Breast epithelium (tissue), 4 donors: ENCODE measurements at regions not wholly inside any gene's neighbourhood (a gene's known extent, or its start where the extent isn't known, plus 50 kb on each side); places are given as distances from the start of the nearest gene placed in this dataset.

Experiments
- DNase-seq, 2 donors: peaks; one replicate each; pipeline ENCODE4 v3.0.0-alpha.2; 2019; ENCODE audit warnings: low spot score in 2 of 2
- H3K27ac ChIP-seq, 2 donors: fragments of 200-600 bp; sonication (generic) in 1 of 2; one replicate each; pipeline ENCODE4 v1.5.1; 2016 to 2019; ENCODE audit warnings: mild to moderate bottlenecking in 1 of 2
- H3K27me3 ChIP-seq, 2 donors: fragments of 200-600 bp; sonication (generic) in 1 of 2; one replicate each; pipeline versions ENCODE4 v1.5.1 to v1.6.0; 2017 to 2019; ENCODE audit warnings: control low read depth in 1 of 2, mild to moderate bottlenecking in 1 of 2
- H3K36me3 ChIP-seq: fragments of 200-600 bp; one replicate; pipeline ENCODE4 v1.5.1; 2019
- H3K4me1 ChIP-seq, 2 donors: fragments of 200-600 bp; sonication (generic); one replicate each; pipeline ENCODE4 v1.5.1; 2016 to 2019; ENCODE audit warnings: control low read depth in 1 of 2
- H3K4me3 ChIP-seq, 3 donors: fragments of 200-600 bp; sonication (generic); 1 replicate in 2 of 3; 2 replicates in 1 of 3; pipeline ENCODE4 v1.5.1; 2016 to 2019; ENCODE audit warnings: mild to moderate bottlenecking in 3 of 3, moderate library complexity in 2 of 3
- H3K9me3 ChIP-seq, 2 donors: fragments of 200-600 bp; sonication (generic) in 1 of 2; one replicate each; pipeline ENCODE4 v1.5.1; 2016 to 2019; ENCODE audit warnings: control low read depth in 1 of 2
- CTCF ChIP-seq, 3 donors: fragments of 450-650 bp; IDR thresholded peaks; one replicate each; pipeline ENCODE4 v1.5.1; 2016 to 2017; ENCODE audit warnings: antibody characterized with exemption in 3 of 3, mild to moderate bottlenecking in 3 of 3, moderate library complexity in 3 of 3
- POLR2A ChIP-seq: fragments of 450-650 bp; IDR thresholded peaks from one replicate; pipeline ENCODE4 v1.6.1; 2016; ENCODE audit warnings: antibody characterized with exemption, mild to moderate bottlenecking, moderate library complexity
- POLR2AphosphoS5 ChIP-seq, 3 donors: sonication (generic); formaldehyde crosslinking; IDR thresholded peaks; one replicate each; pipeline ENCODE4 v1.6.1; 2017; ENCODE audit warnings: antibody characterized with exemption in 3 of 3
- intact Hi-C: fragments of 100-400 bp; cut with DNase I; formaldehyde crosslinking; loops from one replicate; pipeline ENCODE4 v1.15.1; 2023; ENCODE audit warnings: low total_unique reads

DNA sequence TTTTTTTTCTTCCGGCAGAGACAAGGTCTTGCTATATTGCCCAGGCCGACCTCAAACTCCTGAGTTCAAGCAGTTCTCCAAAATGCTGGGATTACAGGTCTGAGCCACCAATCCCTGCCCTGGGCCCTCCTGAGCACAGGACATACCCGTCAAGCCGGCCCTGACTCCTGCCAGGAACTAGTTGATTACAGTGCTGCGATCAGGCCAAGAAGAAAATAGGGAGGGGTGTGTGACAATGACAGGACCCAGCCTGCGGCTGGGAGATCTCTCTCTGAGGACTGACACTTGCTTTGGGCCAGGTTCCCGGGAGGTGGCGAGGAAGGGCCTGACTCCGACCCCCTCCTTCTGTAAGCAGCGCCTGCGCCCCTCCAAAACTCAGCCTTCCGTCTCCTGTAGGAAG lies 276.6 kb downstream of the MRTFB start:
- DNase-seq = no peak
- H3K27me3 ChIP-seq = no peaks in the 10 kb centered on the region
- no peaks in the 10 kb centered on the region for H3K4me1 ChIP-seq
- TF ChIP-seq POLR2A (no peak), POLR2AphosphoS5 (IDR thresholded peaks at IDR 0.05) (no peak), CTCF (IDR thresholded peaks at IDR 0.05) (no peak)
- no peak overlapping the region for H3K4me3 ChIP-seq
- intact Hi-C loops = no loop called here
- peaks cover 0 to under 1% of the 10 kb centered on the region in 2 donors for H3K9me3 ChIP-seq
- H3K27ac ChIP-seq = no peak overlapping the region
- H3K36me3 ChIP-seq = no peaks in the 10 kb centered on the region

- H3K4me1 ChIP-seq = no peaks in the 10 kb centered on the region
- H3K4me3 ChIP-seq = no peak overlapping the region
- TF ChIP-seq POLR2AphosphoS5 (IDR thresholded peaks at IDR 0.05) = no peak
- TF ChIP-seq POLR2A = no peak
- no peak for TF ChIP-seq CTCF (IDR thresholded peaks at IDR 0.05)
- intact Hi-C loops = no loop called here
- no peaks in the 10 kb centered on the region for H3K27me3 ChIP-seq
- no peak overlapping the region for H3K27ac ChIP-seq
- DNase-seq = no peak
- peaks cover 0 to 4% of the 10 kb centered on the region in 2 donors for H3K9me3 ChIP-seq
- H3K36me3 ChIP-seq = no peaks in the 10 kb centered on the region
Measured at GRCh38 chr16:14346278-14347142, 275.4 kb downstream of the MRTFB start.

- Histone ChIP-seq H3K27me3 (no peaks in the 10 kb centered on the region), H3K27ac (no peak overlapping the region), H3K4me3 (no peak overlapping the region), H3K36me3 (no peaks in the 10 kb centered on the region), H3K9me3 (peaks cover 0 to 4% of the 10 kb centered on the region in 2 donors), H3K4me1 (no peaks in the 10 kb centered on the region)
- no peak for DNase-seq
- no peak for TF ChIP-seq CTCF (IDR thresholded peaks at IDR 0.05)
- TF ChIP-seq POLR2A = no peak
- no peak for TF ChIP-seq POLR2AphosphoS5 (IDR thresholded peaks at IDR 0.05)
- intact Hi-C loops = no loop called here
Measured at GRCh38 chr16:14345512-14346115, 274.5 kb downstream of the MRTFB start.

DNA sequence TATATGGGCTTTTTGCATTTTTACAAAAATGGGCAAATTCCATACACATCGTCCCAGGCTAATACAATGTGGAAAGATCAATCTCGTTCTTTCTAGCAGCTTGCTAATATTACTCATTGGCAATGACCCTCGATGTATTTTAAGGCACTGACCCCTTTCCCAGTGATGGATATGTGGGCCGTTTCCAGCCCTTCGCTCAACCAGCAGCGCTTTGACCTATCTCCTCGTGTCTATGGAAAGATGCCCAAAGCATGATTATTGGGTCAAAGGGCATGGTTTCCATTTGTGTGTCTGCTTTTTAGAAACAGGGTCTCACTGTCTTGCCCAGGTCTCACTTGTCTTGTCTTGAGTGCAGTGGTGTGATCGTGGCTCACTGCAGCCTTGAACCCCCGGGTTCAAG lies 273.8 kb downstream of the MRTFB start:
- H3K27me3 ChIP-seq = no peaks in the 10 kb centered on the region
- H3K4me3 ChIP-seq = no peak overlapping the region
- H3K4me1 ChIP-seq = no peaks in the 10 kb centered on the region
- DNase-seq = no peak
- TF ChIP-seq POLR2A (no peak), POLR2AphosphoS5 (IDR thresholded peaks at IDR 0.05) (no peak), CTCF (IDR thresholded peaks at IDR 0.05) (no peak)
- intact Hi-C loops = no loop called here
- peaks cover 0 to 4% of the 10 kb centered on the region in 2 donors for H3K9me3 ChIP-seq
- no peak overlapping the region for H3K27ac ChIP-seq
- no peaks in the 10 kb centered on the region for H3K36me3 ChIP-seq

- Histone ChIP-seq H3K36me3 (no peaks in the 10 kb centered on the region), H3K4me1 (no peaks in the 10 kb centered on the region), H3K27me3 (no peaks in the 10 kb centered on the region), H3K9me3 (peaks cover 0 to 4% of the 10 kb centered on the region in 2 donors), H3K4me3 (no peak overlapping the region), H3K27ac (no peak overlapping the region)
- no peak for TF ChIP-seq POLR2AphosphoS5 (IDR thresholded peaks at IDR 0.05)
- TF ChIP-seq POLR2A = no peak
- no peak for TF ChIP-seq CTCF (IDR thresholded peaks at IDR 0.05)
- intact Hi-C loops = no loop called here
- no peak for DNase-seq
Measured at GRCh38 chr16:14344292-14344691, 273.2 kb downstream of the MRTFB start.
